Neural progenitor cell (in vitro differentiated cells): ENCODE measurements at regions not wholly inside any gene's neighbourhood (a gene's known extent, or its start where the extent isn't known, plus 50 kb on each side); places are given as distances from the start of the nearest gene placed in this dataset.

Experiments used
- DNase-seq: peaks from one replicate; pipeline ENCODE4 v3.0.0-alpha.2; 2016; ENCODE audit warnings: low spot score
- H2AFZ ChIP-seq: fragments of 200-600 bp; sonication (generic); replicated peaks from 2 replicates; pipeline ENCODE4 v1.6.1; 2016; ENCODE audit warnings: antibody characterized with exemption
- H3F3A ChIP-seq: fragments of 200-600 bp; sonication (generic); 2 replicates; pipeline ENCODE4 v1.6.1; 2016; ENCODE audit warnings: antibody characterized with exemption, low read depth
- H3K27ac ChIP-seq: fragments of 200-600 bp; sonication (generic); 2 replicates; pipeline ENCODE4 v1.5.1; 2016; ENCODE audit warnings: mild to moderate bottlenecking
- H3K27me3 ChIP-seq: fragments of 200-600 bp; sonication (generic); 2 replicates; pipeline ENCODE4 v1.6.1; 2016; ENCODE audit warnings: mild to moderate bottlenecking, moderate library complexity
- H3K36me3 ChIP-seq: fragments of 200-600 bp; sonication (generic); 2 replicates; pipeline ENCODE4 v1.5.1; 2016
- H3K4me1 ChIP-seq: fragments of 200-600 bp; sonication (generic); 2 replicates; pipeline ENCODE4 v1.6.1; 2016; ENCODE audit warnings: mixed run types
- H3K4me2 ChIP-seq: fragments of 200-600 bp; sonication (generic); 2 replicates; pipeline ENCODE4 v1.6.1; 2016
- H3K4me3 ChIP-seq: fragments of 200-600 bp; sonication (generic); 2 replicates; pipeline ENCODE4 v1.5.1; 2016
- H3K79me2 ChIP-seq: fragments of 200-600 bp; sonication (generic); 2 replicates; pipeline ENCODE4 v1.6.1; 2016; ENCODE audit warnings: low read depth
- H3K9ac ChIP-seq: fragments of 200-600 bp; sonication (generic); 2 replicates; pipeline ENCODE4 v1.6.1; 2016
- H3K9me3 ChIP-seq: fragments of 200-600 bp; sonication (generic); 2 replicates; pipeline ENCODE4 v1.5.1; 2016; ENCODE audit warnings: low read depth
- H4K20me1 ChIP-seq: fragments of 200-600 bp; sonication (generic); 2 replicates; pipeline ENCODE4 v1.6.1; 2016; ENCODE audit warnings: low read depth
- H3K27ac Mint-ChIP-seq: 3 replicates; pipeline ENCODE4 v1.8.0; 2021; ENCODE audit warnings: mixed read lengths
- H3K27me3 Mint-ChIP-seq: 2 replicates; pipeline ENCODE4 v1.8.0; 2022; ENCODE audit warnings: low read depth, mild to moderate bottlenecking, inconsistent platforms, moderate library complexity, mixed read lengths; ENCODE audit not compliant: insufficient read depth
- H3K36me3 Mint-ChIP-seq: 3 replicates; pipeline ENCODE4 v1.8.0; 2021; ENCODE audit warnings: mixed read lengths
- H3K4me1 Mint-ChIP-seq: 3 replicates; pipeline ENCODE4 v1.8.0; 2021; ENCODE audit warnings: mixed read lengths
- H3K4me3 Mint-ChIP-seq: 3 replicates; pipeline ENCODE4 v1.8.0; 2021; ENCODE audit warnings: mild to moderate bottlenecking, moderate library complexity, mixed read lengths
- H3K9me3 Mint-ChIP-seq: 3 replicates; pipeline ENCODE4 v1.8.0; 2020; ENCODE audit warnings: mixed read lengths
- EZH2 ChIP-seq: fragments of 200-600 bp; sonication (generic); IDR thresholded peaks from 2 replicates; pipeline ENCODE4 v1.6.1; 2017; ENCODE audit warnings: antibody characterized with exemption, mild to moderate bottlenecking, moderate library complexity
- EZH2phosphoT487 ChIP-seq: fragments of 200-600 bp; sonication (generic); IDR thresholded peaks from 2 replicates; pipeline ENCODE4 v1.6.1; 2017; ENCODE audit warnings: antibody characterized with exemption
- TF ChIP-seq, protein P1 (sequence below): fragments of 200-600 bp; sonication (generic); IDR thresholded peaks from 2 replicates; pipeline ENCODE4 v1.5.1; 2017; ENCODE audit warnings: antibody characterized with exemption, mild to moderate bottlenecking

DNA sequence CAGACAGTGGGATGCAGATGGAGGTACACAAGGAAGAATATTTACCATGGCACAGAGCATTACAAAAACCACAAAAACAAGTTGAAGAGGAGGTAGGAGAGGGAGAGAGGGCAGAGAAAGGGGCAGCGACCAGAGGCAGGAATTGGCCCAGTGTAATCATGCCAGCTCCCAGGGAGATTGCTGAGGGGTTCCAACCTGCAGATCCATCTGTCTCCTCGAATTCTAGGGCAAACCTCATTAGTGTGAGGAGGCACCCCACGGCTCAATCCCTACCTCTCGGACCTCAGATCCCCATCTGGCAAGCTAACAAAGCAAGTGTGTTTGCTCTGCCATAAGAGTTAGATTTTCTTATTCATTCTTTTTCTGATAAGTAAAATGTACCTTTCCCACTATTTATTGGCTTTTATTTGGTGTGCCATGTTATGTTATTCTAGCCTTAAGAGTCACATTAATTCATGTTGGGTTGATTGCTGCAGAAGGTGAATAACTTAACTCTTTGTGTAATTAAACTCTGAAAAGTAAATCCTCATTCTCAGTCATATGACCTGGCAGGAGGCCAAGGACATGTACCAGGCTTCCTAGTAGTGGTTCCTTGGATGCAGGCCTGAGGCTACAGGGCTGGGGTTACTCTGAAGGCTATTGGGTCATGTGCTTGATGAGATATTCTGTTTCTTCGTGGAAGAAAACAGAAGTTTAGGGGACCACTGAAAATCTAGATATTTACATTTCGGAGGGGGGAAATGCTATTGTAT is 315.2 kb upstream of the ATP10B start:
- no peak overlapping the region for H3K27ac ChIP-seq
- H3K9ac ChIP-seq: no peak overlapping the region
- peaks cover 11% of the 10 kb centered on the region for H3K4me1 Mint-ChIP-seq
- no peaks in the 10 kb centered on the region for H3F3A ChIP-seq
- H3K9me3 ChIP-seq: no peaks in the 10 kb centered on the region
- no peaks in the 10 kb centered on the region for H4K20me1 ChIP-seq
- no peaks in the 10 kb centered on the region for H3K36me3 Mint-ChIP-seq
- no peak overlapping the region for H2AFZ ChIP-seq
- peaks cover 5% of the 10 kb centered on the region for H3K27me3 Mint-ChIP-seq
- peaks cover 2% of the 10 kb centered on the region for H3K9me3 Mint-ChIP-seq
- no peak for TF ChIP-seq EZH2phosphoT487
- TF ChIP-seq EZH2: no peak
- TF ChIP-seq, protein P1, sequence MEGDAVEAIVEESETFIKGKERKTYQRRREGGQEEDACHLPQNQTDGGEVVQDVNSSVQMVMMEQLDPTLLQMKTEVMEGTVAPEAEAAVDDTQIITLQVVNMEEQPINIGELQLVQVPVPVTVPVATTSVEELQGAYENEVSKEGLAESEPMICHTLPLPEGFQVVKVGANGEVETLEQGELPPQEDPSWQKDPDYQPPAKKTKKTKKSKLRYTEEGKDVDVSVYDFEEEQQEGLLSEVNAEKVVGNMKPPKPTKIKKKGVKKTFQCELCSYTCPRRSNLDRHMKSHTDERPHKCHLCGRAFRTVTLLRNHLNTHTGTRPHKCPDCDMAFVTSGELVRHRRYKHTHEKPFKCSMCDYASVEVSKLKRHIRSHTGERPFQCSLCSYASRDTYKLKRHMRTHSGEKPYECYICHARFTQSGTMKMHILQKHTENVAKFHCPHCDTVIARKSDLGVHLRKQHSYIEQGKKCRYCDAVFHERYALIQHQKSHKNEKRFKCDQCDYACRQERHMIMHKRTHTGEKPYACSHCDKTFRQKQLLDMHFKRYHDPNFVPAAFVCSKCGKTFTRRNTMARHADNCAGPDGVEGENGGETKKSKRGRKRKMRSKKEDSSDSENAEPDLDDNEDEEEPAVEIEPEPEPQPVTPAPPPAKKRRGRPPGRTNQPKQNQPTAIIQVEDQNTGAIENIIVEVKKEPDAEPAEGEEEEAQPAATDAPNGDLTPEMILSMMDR: no peak
- no peaks in the 10 kb centered on the region for H3K36me3 ChIP-seq
- peaks cover 5% of the 10 kb centered on the region for H3K4me1 ChIP-seq
- no peak overlapping the region for H3K27ac Mint-ChIP-seq
- no peak overlapping the region for H3K4me3 ChIP-seq
- H3K4me3 Mint-ChIP-seq: no peak overlapping the region
- H3K27me3 ChIP-seq: no peaks in the 10 kb centered on the region
- DNase-seq: peak; percentile 6
- H3K4me2 ChIP-seq: no peak overlapping the region
- no peaks in the 10 kb centered on the region for H3K79me2 ChIP-seq

DNA sequence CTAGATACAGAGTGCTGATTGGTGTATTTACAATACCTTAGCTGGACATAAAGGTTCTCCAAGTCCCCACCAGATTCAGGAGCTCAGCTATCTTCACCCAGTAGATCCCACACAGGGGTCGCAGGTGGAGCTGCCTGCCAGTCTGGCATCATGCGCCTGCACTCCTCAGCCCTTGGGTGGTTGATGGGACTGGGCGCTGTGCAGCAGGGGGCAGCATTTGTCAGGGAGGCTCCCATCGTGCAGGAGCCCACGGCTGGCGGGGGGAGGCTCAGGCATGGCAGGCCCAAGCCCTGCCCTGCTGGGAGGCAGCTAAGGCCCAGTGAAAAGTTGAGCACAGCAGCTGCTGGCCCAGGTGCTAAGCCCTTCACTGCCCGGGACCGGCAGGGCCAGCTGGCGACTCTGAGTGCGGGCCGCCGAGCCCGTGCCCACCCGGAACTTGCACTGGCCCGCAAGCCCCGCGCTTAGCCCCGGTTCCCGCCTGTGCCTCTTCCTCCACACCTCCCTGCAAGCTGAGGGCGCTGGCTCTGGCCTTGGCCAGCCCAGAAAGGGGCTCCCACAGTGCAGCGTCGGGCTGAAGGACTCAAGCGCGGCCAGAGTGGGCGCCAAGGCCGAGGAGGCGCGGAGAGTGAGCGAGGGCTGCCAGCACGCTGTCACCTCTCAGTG is 314.1 kb upstream of the ATP10B start:
- Mint-ChIP-seq H3K9me3 (peaks cover 2% of the 10 kb centered on the region), H3K27ac (no peak overlapping the region), H3K4me3 (no peak overlapping the region), H3K36me3 (no peaks in the 10 kb centered on the region), H3K4me1 (peaks cover 11% of the 10 kb centered on the region), H3K27me3 (peaks cover 5% of the 10 kb centered on the region)
- Histone ChIP-seq H3K9me3 (no peaks in the 10 kb centered on the region), H3K27me3 (no peaks in the 10 kb centered on the region), H3K4me1 (peaks cover 5% of the 10 kb centered on the region), H3K4me2 (no peak overlapping the region), H3K79me2 (no peaks in the 10 kb centered on the region), H3K27ac (no peak overlapping the region), H3K4me3 (no peak overlapping the region), H3F3A (no peaks in the 10 kb centered on the region), H3K9ac (no peak overlapping the region), H2AFZ (no peak overlapping the region), H4K20me1 (no peaks in the 10 kb centered on the region), H3K36me3 (no peaks in the 10 kb centered on the region)
- no peak for DNase-seq
- TF ChIP-seq, protein P1: no peak
- no peak for TF ChIP-seq EZH2phosphoT487
- TF ChIP-seq EZH2: no peak

DNA sequence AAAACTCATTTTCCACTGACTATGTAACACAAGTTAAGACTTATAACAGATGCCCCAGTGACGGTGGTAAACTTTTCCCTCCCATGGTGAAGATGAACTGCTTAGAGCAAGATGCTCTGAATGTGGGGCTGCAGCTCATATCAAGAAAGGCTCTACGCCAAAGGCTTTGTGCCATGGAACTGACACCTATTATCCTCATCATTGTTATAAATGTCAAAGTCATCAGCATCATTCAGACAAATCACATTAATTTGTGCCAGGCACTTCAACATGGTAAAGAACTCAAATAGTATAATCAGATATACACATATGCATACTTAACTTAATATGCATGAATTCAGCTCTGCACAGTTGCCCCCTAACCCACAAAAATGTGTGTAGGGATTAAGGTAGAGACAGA is 305.9 kb upstream of the ATP10B start:
- Histone ChIP-seq H3K4me2 (no peak overlapping the region), H3K4me1 (peaks cover 4% of the 10 kb centered on the region), H4K20me1 (no peaks in the 10 kb centered on the region), H3K4me3 (no peak overlapping the region), H3K27me3 (no peaks in the 10 kb centered on the region), H3K27ac (no peak overlapping the region), H3F3A (no peaks in the 10 kb centered on the region), H3K36me3 (no peaks in the 10 kb centered on the region), H2AFZ (no peak overlapping the region), H3K9me3 (no peaks in the 10 kb centered on the region), H3K9ac (no peak overlapping the region), H3K79me2 (no peaks in the 10 kb centered on the region)
- Mint-ChIP-seq H3K27me3 (peaks cover 3% of the 10 kb centered on the region), H3K36me3 (no peaks in the 10 kb centered on the region), H3K4me1 (peaks cover 2% of the 10 kb centered on the region), H3K9me3 (no peaks in the 10 kb centered on the region), H3K4me3 (no peak overlapping the region), H3K27ac (no peak overlapping the region)
- DNase-seq: no peak
- no peak for TF ChIP-seq EZH2
- TF ChIP-seq, protein P1: no peak
- no peak for TF ChIP-seq EZH2phosphoT487
